SK-N-SH (cell line): ENCODE measurements at regions not wholly inside any gene's neighbourhood (a gene's known extent, or its start where the extent isn't known, plus 50 kb on each side); places are given as distances from the start of the nearest gene placed in this dataset.

Source experiments
- CTCF ChIA-PET: fragments of 300-600, 350-600 bp; formaldehyde crosslinking; extraction: SDS; loops from one replicate; lab custom pipeline; 2021; lab: Yijun Ruan, JAX
- POLR2A ChIA-PET: fragments of 350-600 bp; sonication (Branson Sonifier 250); formaldehyde crosslinking; extraction: SDS; loops from one replicate; lab custom pipeline; 2020; ENCODE audit warnings: antibody characterized with exemption, inconsistent platforms; lab: Yijun Ruan, JAX
- DNase-seq: peaks from one replicate; pipeline ENCODE4 v3.0.0; 2012
- H2AFZ ChIP-seq: fragments of 200-600 bp; sonication (generic); 2 replicates; pipeline ENCODE4 v1.8.1; 2016; ENCODE audit warnings: antibody characterized with exemption, mild to moderate bottlenecking, low read depth
- H3F3A ChIP-seq: fragments of 200-600 bp; sonication (generic); replicated peaks from 2 replicates; pipeline ENCODE3; 2016; ENCODE audit warnings: antibody characterized with exemption, mild to moderate bottlenecking; ENCODE audit not compliant: insufficient read depth
- H3K27ac ChIP-seq, 2 experiments: fragments of 200-500 bp in 1 of 2; fragments of 200-600 bp in 1 of 2; sonication (Bioruptor generic) in 1 of 2; sonication (generic), shearing (Covaris generic) in 1 of 2; 2 replicates each; pipeline versions ENCODE4 v1.5.1 to v1.6.1; 2014 to 2016; ENCODE audit warnings: low read depth in 2 of 2, inconsistent platforms in 1 of 2, low read length in 1 of 2, mild to moderate bottlenecking in 1 of 2, mixed read lengths in 1 of 2
- H3K27me3 ChIP-seq: fragments of 200-600 bp; sonication (generic), shearing (Covaris generic); 2 replicates; pipeline ENCODE4 v1.6.1; 2016; ENCODE audit warnings: mixed run types; ENCODE audit not compliant: insufficient read depth
- H3K36me3 ChIP-seq, 2 experiments: fragments of 200-500 bp in 1 of 2; fragments of 200-600 bp in 1 of 2; sonication (Bioruptor generic) in 1 of 2; sonication (generic) in 1 of 2; replicated peaks in 1 of 2; 2 replicates each; pipeline versions ENCODE3 to v1.5.1; 2014 to 2016; ENCODE audit warnings: low read length in 1 of 2, mild to moderate bottlenecking in 1 of 2; ENCODE audit not compliant: insufficient read depth in 2 of 2, control insufficient read depth in 1 of 2
- H3K4me1 ChIP-seq, 2 experiments: fragments of 200-500 bp in 1 of 2; fragments of 200-600 bp in 1 of 2; sonication (Bioruptor generic) in 1 of 2; sonication (generic), shearing (Covaris generic) in 1 of 2; 2 replicates each; pipeline versions ENCODE4 v1.5.1 to v1.6.1; 2014 to 2016; ENCODE audit warnings: low read depth in 1 of 2, low read length in 1 of 2, mixed run types in 1 of 2; ENCODE audit not compliant: insufficient read depth in 2 of 2, control insufficient read depth in 1 of 2
- H3K4me2 ChIP-seq: fragments of 200-600 bp; sonication (generic), shearing (Covaris generic); 2 replicates; pipeline ENCODE4 v1.6.1; 2017; ENCODE audit warnings: mixed run types
- H3K4me3 ChIP-seq, 2 experiments: fragments of 200-500 bp in 1 of 2; fragments of 200-600 bp in 1 of 2; sonication (Bioruptor generic) in 1 of 2; sonication (generic), shearing (Covaris generic) in 1 of 2; 2 replicates each; pipeline versions ENCODE4 v1.5.1 to v1.8.1; 2014 to 2016; ENCODE audit warnings: low read depth in 2 of 2, inconsistent platforms in 1 of 2, low read length in 1 of 2, mild to moderate bottlenecking in 1 of 2, mixed read lengths in 1 of 2, moderate library complexity in 1 of 2
- H3K79me2 ChIP-seq: fragments of 200-600 bp; sonication (generic); 2 replicates; pipeline ENCODE4 v1.8.1; 2017; ENCODE audit warnings: mild to moderate bottlenecking; ENCODE audit not compliant: insufficient read depth
- H3K9ac ChIP-seq: fragments of 200-600 bp; sonication (generic); 2 replicates; pipeline ENCODE4 v1.6.1; 2017; ENCODE audit warnings: mixed run types
- H3K9me2 ChIP-seq: fragments of 200-600 bp; sonication (generic); 2 replicates; pipeline ENCODE4 v1.6.1; 2017; ENCODE audit warnings: mixed run types
- H3K9me3 ChIP-seq: fragments of 200-600 bp; sonication (generic); 2 replicates; pipeline ENCODE4 v1.6.1; 2017; ENCODE audit warnings: mixed run types, mild to moderate bottlenecking, moderate library complexity
- H4K20me1 ChIP-seq: fragments of 200-600 bp; sonication (generic); 2 replicates; pipeline ENCODE4 v1.6.1; 2017; ENCODE audit warnings: mild to moderate bottlenecking, mixed run types; ENCODE audit not compliant: insufficient read depth
- CHD2 ChIP-seq: fragments of 150-350 bp; IDR thresholded peaks from 2 replicates; pipeline ENCODE4 v1.6.1; 2018; ENCODE audit warnings: low read length; ENCODE audit not compliant: partially characterized antibody
- FOXJ3 ChIP-seq: sonication (generic); formaldehyde crosslinking; IDR thresholded peaks from 2 replicates; pipeline ENCODE4 v1.5.1; 2020; ENCODE audit warnings: mild to moderate bottlenecking, missing genetic modification reagents
- GATA2 ChIP-seq: sonication (generic); formaldehyde crosslinking; IDR thresholded peaks from 2 replicates; pipeline ENCODE4 v1.5.0; 2020; ENCODE audit warnings: mild to moderate bottlenecking, missing genetic modification reagents
- JUND ChIP-seq: IDR thresholded peaks from 2 replicates; pipeline ENCODE4 v1.4.0; 2012
- MEF2A ChIP-seq: IDR thresholded peaks from 2 replicates; pipeline ENCODE4 v1.4.0; 2012; ENCODE audit warnings: low read depth, borderline replicate concordance
- MXI1 ChIP-seq: IDR thresholded peaks from 2 replicates; pipeline ENCODE4 v1.6.1; 2012; ENCODE audit warnings: mild to moderate bottlenecking, low read depth, low read length, improper control_type of control experiment
- POLR2AphosphoS5 ChIP-seq: IDR thresholded peaks from 2 replicates; pipeline ENCODE4 v1.6.1; 2012; ENCODE audit warnings: low read depth, low read length
- RCOR1 ChIP-seq: fragments of 150-350 bp; IDR thresholded peaks from 2 replicates; pipeline ENCODE4 v1.6.1; 2017; ENCODE audit warnings: antibody characterized with exemption, low read length
- ZBTB33 ChIP-seq: IDR thresholded peaks from 2 replicates; pipeline ENCODE4 v1.4.0; 2012; ENCODE audit warnings: low read depth, borderline replicate concordance
- WGBS: methylation state at CpG from one replicate; pipeline ENCODE4 v1.1.6; 2017; ENCODE audit warnings: low lambda C conversion rate; 5-methylcytosine and 5-hydroxymethylcytosine counted together

- Histone ChIP-seq H3K36me3 (no peaks in the 10 kb centered on the region), H3K27ac (no peak overlapping the region), H3K9me3 (no peaks in the 10 kb centered on the region), H3K79me2 (no peaks in the 10 kb centered on the region), H3K9me2 (no peaks in the 10 kb centered on the region), H3K4me3 (no peak overlapping the region), H3K9ac (no peak overlapping the region), H4K20me1 (no peaks in the 10 kb centered on the region), H3F3A (no peaks in the 10 kb centered on the region), H3K4me2 (no peak overlapping the region), H3K4me1 (no peaks in the 10 kb centered on the region), H3K27me3 (no peaks in the 10 kb centered on the region), H2AFZ (no peak overlapping the region)
- 0% methylated on average over 1 of the region's 1 CpG for WGBS
- no peak for DNase-seq
- CTCF ChIA-PET: interaction anchor here (0.6 kb wide), 1 partner anchor 1882 kb away, joined by 3 read pairs; no protein-coding TSS in a partner anchor
- POLR2A ChIA-PET: no interaction called here
- TF ChIP-seq CHD2 (no peak), ZBTB33 (no peak), RCOR1 (no peak)
These were observed 755.7 kb upstream of the USP15 start for GRCh38 chr12:61504396-61505080.

- Histone ChIP-seq H3K27ac (no peak overlapping the region), H3K4me3 (no peak overlapping the region), H2AFZ (no peak overlapping the region), H3F3A (no peaks in the 10 kb centered on the region), H3K9ac (no peak overlapping the region), H3K36me3 (no peaks in the 10 kb centered on the region), H4K20me1 (no peaks in the 10 kb centered on the region), H3K9me2 (no peaks in the 10 kb centered on the region), H3K4me2 (no peak overlapping the region), H3K9me3 (no peaks in the 10 kb centered on the region), H3K4me1 (no peaks in the 10 kb centered on the region), H3K27me3 (no peaks in the 10 kb centered on the region), H3K79me2 (no peaks in the 10 kb centered on the region)
- ChIA-PET POLR2A (no interaction called here), CTCF (no interaction called here)
- WGBS: 0% methylated on average over 2 of the region's 2 CpGs
- DNase-seq: no peak
- TF ChIP-seq ZBTB33 (no peak), MEF2A (no peak), FOXJ3 (no peak), MXI1 (no peak), JUND (no peak), POLR2AphosphoS5 (no peak), GATA2 (CRISPR knock-in tag) (no peak)
These were observed 746.7 kb upstream of the USP15 start for GRCh38 chr12:61513499-61513898.
